HEK293 (cell line): ENCODE measurements at regions not wholly inside any gene's neighbourhood (a gene's known extent, or its start where the extent isn't known, plus 50 kb on each side); places are given as distances from the start of the nearest gene placed in this dataset.

Experiments used
- CTCF ChIA-PET: fragments of 350-600 bp; formaldehyde crosslinking; extraction: SDS; loops from one replicate; lab custom pipeline; 2021; ENCODE audit warnings: antibody characterized with exemption; lab: Yijun Ruan, JAX
- POLR2A ChIA-PET: fragments of 300-600 bp; formaldehyde crosslinking; extraction: SDS; loops from one replicate; lab custom pipeline; 2020; ENCODE audit warnings: antibody characterized with exemption, inconsistent platforms; lab: Yijun Ruan, JAX
- H3K27ac ChIP-seq: fragments of 200-500 bp; sonication (Bioruptor generic); 2 replicates; pipeline ENCODE4 v1.5.1; 2014; ENCODE audit warnings: low read depth, low read length, control low read depth, inconsistent platforms; ENCODE audit errors: extremely low read depth
- H3K36me3 ChIP-seq, 2 experiments: fragments of 200-500 bp in 1 of 2; sonication (Bioruptor generic) in 1 of 2; 1 replicate in 1 of 2; 2 replicates in 1 of 2; pipeline ENCODE4 v1.5.1; 2014 to 2017; ENCODE audit warnings: inconsistent platforms in 2 of 2, low read length in 2 of 2; ENCODE audit not compliant: control insufficient read depth in 2 of 2, insufficient read depth in 1 of 2
- H3K4me1 ChIP-seq: fragments of 200-500 bp; sonication (Bioruptor generic); 2 replicates; pipeline ENCODE4 v1.5.1; 2014; ENCODE audit warnings: mild to moderate bottlenecking, low read length, inconsistent platforms; ENCODE audit not compliant: control insufficient read depth, insufficient read depth
- H3K4me3 ChIP-seq: 2 replicates; pipeline ENCODE4 v1.5.1; 2011; ENCODE audit warnings: low read depth, mild to moderate bottlenecking, control low read depth, low read length, moderate library complexity
- H3K9me3 ChIP-seq: fragments of 200-500 bp; sonication (Bioruptor generic); 2 replicates; pipeline ENCODE4 v1.5.1; 2014; ENCODE audit warnings: low read depth, low read length, inconsistent platforms; ENCODE audit not compliant: control insufficient read depth, insufficient read depth
- MYNN ChIP-seq: fragments of 450-650 bp; formaldehyde crosslinking; IDR thresholded peaks from 2 replicates; pipeline ENCODE4 v1.5.1; 2016; ENCODE audit warnings: missing biosample characterization, missing genetic modification characterization, borderline replicate concordance
- PRDM6 ChIP-seq: fragments of 450-650 bp; formaldehyde crosslinking; IDR thresholded peaks from 2 replicates; pipeline ENCODE4 v1.5.1; 2017; ENCODE audit warnings: missing biosample characterization, missing genetic modification characterization
- ZBTB26 ChIP-seq: fragments of 450-650 bp; formaldehyde crosslinking; optimal IDR thresholded peaks from 2 replicates; pipeline ENCODE3; 2016; ENCODE audit warnings: missing biosample characterization, mild to moderate bottlenecking, missing genetic modification characterization
- ZBTB44 ChIP-seq: fragments of 450-650 bp; IDR thresholded peaks from 2 replicates; pipeline ENCODE4 v1.5.1; 2018; ENCODE audit warnings: missing biosample characterization, mild to moderate bottlenecking, missing genetic modification characterization
- ZFP37 ChIP-seq: fragments of 450-650 bp; formaldehyde crosslinking; IDR thresholded peaks from 2 replicates; pipeline ENCODE4 v1.5.1; 2016; ENCODE audit warnings: missing biosample characterization, missing genetic modification characterization
- ZIC2 ChIP-seq: fragments of 450-650 bp; formaldehyde crosslinking; IDR thresholded peaks from 2 replicates; pipeline ENCODE4 v1.5.1; 2016; ENCODE audit warnings: missing biosample characterization, missing genetic modification characterization
- ZNF133 ChIP-seq: fragments of 450-650 bp; formaldehyde crosslinking; IDR thresholded peaks from 2 replicates; pipeline ENCODE4 v1.5.1; 2016; ENCODE audit warnings: missing biosample characterization, missing genetic modification characterization
- ZNF184 ChIP-seq: fragments of 450-650 bp; IDR thresholded peaks from 2 replicates; pipeline ENCODE4 v1.5.1; 2018; ENCODE audit warnings: missing biosample characterization, mild to moderate bottlenecking, missing genetic modification characterization
- ZNF19 ChIP-seq: fragments of 450-650 bp; formaldehyde crosslinking; IDR thresholded peaks from 2 replicates; pipeline ENCODE4; 2016; ENCODE audit warnings: missing biosample characterization, missing genetic modification characterization, low read depth
- ZNF24 ChIP-seq: fragments of 450-650 bp; formaldehyde crosslinking; IDR thresholded peaks from 2 replicates; pipeline ENCODE4 v1.5.1; 2016; ENCODE audit warnings: missing biosample characterization, missing genetic modification characterization
- ZNF302 ChIP-seq: fragments of 450-650 bp; formaldehyde crosslinking; IDR thresholded peaks from 2 replicates; pipeline ENCODE4 v1.5.1; 2016; ENCODE audit warnings: missing biosample characterization, missing genetic modification characterization, low read depth
- ZNF350 ChIP-seq: fragments of 450-650 bp; formaldehyde crosslinking; IDR thresholded peaks from 2 replicates; pipeline ENCODE4 v1.5.0; 2017; ENCODE audit warnings: missing biosample characterization, mild to moderate bottlenecking, missing genetic modification characterization
- ZNF433 ChIP-seq: fragments of 450-650 bp; formaldehyde crosslinking; IDR thresholded peaks from 2 replicates; pipeline ENCODE4 v1.5.1; 2016; ENCODE audit warnings: missing biosample characterization, missing genetic modification characterization, low read depth
- ZNF473 ChIP-seq: fragments of 450-650 bp; formaldehyde crosslinking; IDR thresholded peaks from 2 replicates; pipeline ENCODE4 v1.5.1; 2017; ENCODE audit warnings: missing biosample characterization, missing genetic modification characterization
- ZNF529 ChIP-seq: fragments of 450-650 bp; formaldehyde crosslinking; IDR thresholded peaks from 2 replicates; pipeline ENCODE4 v1.5.1; 2017; ENCODE audit warnings: missing genetic modification characterization, missing biosample characterization; ENCODE audit not compliant: insufficient replicate concordance
- ZNF561 ChIP-seq: fragments of 450-650 bp; IDR thresholded peaks from 2 replicates; pipeline ENCODE4 v1.5.1; 2018; ENCODE audit warnings: missing biosample characterization, missing genetic modification characterization, borderline replicate concordance
- ZNF792 ChIP-seq: fragments of 450-650 bp; formaldehyde crosslinking; IDR thresholded peaks from 2 replicates; pipeline ENCODE4 v1.5.1; 2016; ENCODE audit warnings: missing biosample characterization, missing genetic modification characterization
- ZXDB ChIP-seq: fragments of 450-650 bp; formaldehyde crosslinking; IDR thresholded peaks from 2 replicates; pipeline ENCODE4 v1.5.1; 2016; ENCODE audit warnings: missing biosample characterization, missing genetic modification characterization
- TF ChIP-seq, protein P1 (sequence below): fragments of 450-650 bp; formaldehyde crosslinking; IDR thresholded peaks from 2 replicates; pipeline ENCODE4 v1.5.1; 2016; ENCODE audit warnings: missing biosample characterization, missing genetic modification characterization, borderline replicate concordance

DNA sequence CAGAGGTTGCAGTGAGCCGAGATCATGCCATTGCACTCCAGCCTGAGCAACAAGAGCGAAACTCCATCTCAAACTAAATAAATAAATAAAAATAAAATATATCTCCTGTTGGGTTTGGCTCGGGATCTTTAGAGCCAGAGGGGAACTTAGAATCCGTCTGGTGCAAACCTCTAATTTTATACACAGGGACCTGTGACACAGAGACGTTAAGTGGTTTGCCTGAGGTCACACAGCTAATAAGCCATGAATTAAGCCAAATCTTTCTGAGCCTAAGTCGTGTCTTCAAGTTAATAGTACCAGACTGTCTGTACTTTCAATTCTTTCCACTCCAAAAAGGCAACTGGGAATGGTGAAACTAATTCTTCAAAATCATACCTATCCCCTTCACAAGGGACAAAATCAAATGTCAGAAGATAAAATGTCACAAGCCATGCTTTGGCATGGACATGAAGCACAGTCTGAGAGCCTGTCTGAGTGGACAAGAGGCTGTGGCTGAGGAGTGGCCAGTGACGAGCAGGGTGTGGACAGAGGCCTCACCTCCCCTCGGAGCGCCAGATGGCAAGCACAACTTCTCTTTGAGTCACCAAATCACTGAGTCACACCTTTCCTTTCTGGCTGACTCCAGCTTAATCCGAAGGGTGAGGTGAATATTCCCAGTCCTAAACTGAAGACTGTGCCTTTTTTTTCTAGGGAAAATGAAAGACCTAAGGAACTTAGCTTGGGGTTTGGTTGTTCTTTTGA is 177.4 kb downstream of the TFAP2A start:
- no peaks in the 10 kb centered on the region for H3K36me3 ChIP-seq
- H3K4me3 ChIP-seq = no peak overlapping the region
- H3K9me3 ChIP-seq = no peaks in the 10 kb centered on the region
- ChIA-PET POLR2A (interaction anchor here (0.7 kb wide), 1 partner anchor 178 kb away, joined by 3 read pairs; the partner anchor contains the start of gene TFAP2A), CTCF (interaction anchor here (3.2 kb wide), 1 partner anchor 11 kb away, joined by 13 read pairs; no protein-coding TSS in a partner anchor)
- no peak for TF ChIP-seq MYNN
- no peak for TF ChIP-seq ZNF473 (tag by site-specific recombination)
- no peak for TF ChIP-seq ZNF24
- no peak for TF ChIP-seq ZNF19 (tag by site-specific recombination)
- no peak for TF ChIP-seq ZNF529 (tag by site-specific recombination)
- TF ChIP-seq ZNF350 (tag by site-specific recombination) = no peak
- no peak for TF ChIP-seq ZNF133 (tag by site-specific recombination)
- no peak for TF ChIP-seq ZXDB (tag by site-specific recombination)
- TF ChIP-seq ZNF792 = no peak
- TF ChIP-seq ZFP37 = no peak
- TF ChIP-seq ZNF302 (tag by site-specific recombination) = no peak
- TF ChIP-seq ZNF433 (tag by site-specific recombination) = no peak
- no peak overlapping the region for H3K27ac ChIP-seq
- no peaks in the 10 kb centered on the region for H3K4me1 ChIP-seq

GRCh38 chr6:10235344-10235743 is 179.5 kb downstream of the TFAP2A start:
- Histone ChIP-seq H3K27ac (no peak overlapping the region), H3K9me3 (no peaks in the 10 kb centered on the region)
- TF ChIP-seq ZNF561 (0 out of 2 replicates have a peak, but pooled peaks have one; percentile 32), ZBTB26 (tag by site-specific recombination) (no peak), ZNF184 (tag by site-specific recombination) (no peak), PRDM6 (tag by site-specific recombination) (peak; percentile 52), ZBTB44 (peak; percentile 53; the same call in 1 of the 2 replicates), ZIC2 (tag by site-specific recombination) (no peak)
- TF ChIP-seq, protein P1, sequence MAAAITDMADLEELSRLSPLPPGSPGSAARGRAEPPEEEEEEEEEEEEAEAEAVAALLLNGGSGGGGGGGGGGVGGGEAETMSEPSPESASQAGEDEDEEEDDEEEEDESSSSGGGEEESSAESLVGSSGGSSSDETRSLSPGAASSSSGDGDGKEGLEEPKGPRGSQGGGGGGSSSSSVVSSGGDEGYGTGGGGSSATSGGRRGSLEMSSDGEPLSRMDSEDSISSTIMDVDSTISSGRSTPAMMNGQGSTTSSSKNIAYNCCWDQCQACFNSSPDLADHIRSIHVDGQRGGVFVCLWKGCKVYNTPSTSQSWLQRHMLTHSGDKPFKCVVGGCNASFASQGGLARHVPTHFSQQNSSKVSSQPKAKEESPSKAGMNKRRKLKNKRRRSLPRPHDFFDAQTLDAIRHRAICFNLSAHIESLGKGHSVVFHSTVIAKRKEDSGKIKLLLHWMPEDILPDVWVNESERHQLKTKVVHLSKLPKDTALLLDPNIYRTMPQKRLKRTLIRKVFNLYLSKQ (tag by site-specific recombination) = no peak
- TF ChIP-seq, all 188 proteins: peak for 3
- ChIA-PET POLR2A (interaction anchor here (1.0 to 1.2 kb wide), 2 partner anchors 178 to 179 kb away, joined by 3 read pairs; partner anchors contain the start of gene TFAP2A), CTCF (no interaction called here)
- Histone ChIP-seq H3K4me3 (no peak overlapping the region), H3K36me3 (no peaks in the 10 kb centered on the region), H3K4me1 (0 out of 2 replicates have a peak, but pooled peaks cover 3% of the 10 kb centered on the region)
